DND-41 (cell line): ENCODE measurements at regions not wholly inside any gene's neighbourhood (a gene's known extent, or its start where the extent isn't known, plus 50 kb on each side); places are given as distances from the start of the nearest gene placed in this dataset.

ENCODE experiments used
- ATAC-seq: fragments of 200-7000 bp; cut with Tn5 transposase; 3 replicates; pipeline ENCODE4 v1.9.1; 2021; ENCODE audit warnings: low read depth; ENCODE audit not compliant: insufficient read depth
- DNase-seq: peaks from one replicate; pipeline ENCODE4 v3.0.0-alpha.2; 2020
- H2AFZ ChIP-seq: 2 replicates; pipeline ENCODE4 v1.6.0; 2012; ENCODE audit warnings: low read depth, low read length
- H3K27ac ChIP-seq: 2 replicates; pipeline ENCODE4 v1.5.1; 2012; ENCODE audit warnings: low read length, inconsistent platforms
- H3K27me3 ChIP-seq: fragments of 200-600 bp; sonication (generic); 2 replicates; pipeline ENCODE4 v1.6.0; 2012; ENCODE audit warnings: low read length, mild to moderate bottlenecking, inconsistent platforms; ENCODE audit not compliant: insufficient read depth, poor library complexity
- H3K36me3 ChIP-seq: 2 replicates; pipeline ENCODE4 v1.5.1; 2012; ENCODE audit warnings: low read length, inconsistent platforms; ENCODE audit not compliant: insufficient read depth
- H3K4me1 ChIP-seq: 2 replicates; pipeline ENCODE4 v1.5.1; 2012; ENCODE audit warnings: mild to moderate bottlenecking, low read length; ENCODE audit not compliant: insufficient read depth
- H3K4me2 ChIP-seq: 2 replicates; pipeline ENCODE4 v1.6.0; 2012; ENCODE audit warnings: mild to moderate bottlenecking, moderate library complexity, low read length, inconsistent platforms; ENCODE audit not compliant: insufficient read depth
- H3K4me3 ChIP-seq, 2 experiments: fragments of 200-600 bp in 1 of 2; shearing (Covaris generic) in 1 of 2; 2 replicates each; pipeline ENCODE4 v1.5.1; 2012 to 2016; ENCODE audit warnings: inconsistent platforms in 2 of 2, low read length in 2 of 2, mild to moderate bottlenecking in 2 of 2, low read depth in 1 of 2, moderate library complexity in 1 of 2
- H3K79me2 ChIP-seq: 2 replicates; pipeline ENCODE4 v1.6.0; 2012; ENCODE audit warnings: low read length, inconsistent platforms; ENCODE audit not compliant: insufficient read depth
- H3K9ac ChIP-seq: 2 replicates; pipeline ENCODE4 v1.6.0; 2012; ENCODE audit warnings: low read depth, mild to moderate bottlenecking, inconsistent platforms, low read length, moderate library complexity
- H3K9me3 ChIP-seq: 2 replicates; pipeline ENCODE4 v1.5.1; 2012; ENCODE audit warnings: low read length, moderate library complexity, mild to moderate bottlenecking, inconsistent platforms; ENCODE audit not compliant: insufficient read depth, severe bottlenecking
- H4K20me1 ChIP-seq: 2 replicates; pipeline ENCODE4 v1.6.0; 2012; ENCODE audit warnings: low read length; ENCODE audit not compliant: insufficient read depth
- CTCF ChIP-seq: IDR thresholded peaks from 2 replicates; pipeline ENCODE4 v1.5.1; 2012; ENCODE audit warnings: borderline replicate concordance, low read length, moderate library complexity, mild to moderate bottlenecking; ENCODE audit not compliant: poor library complexity, severe bottlenecking; ENCODE audit errors: extremely low read depth
- EZH2 ChIP-seq: IDR thresholded peaks from 3 replicates; pipeline ENCODE4 v1.6.1; 2012; ENCODE audit warnings: borderline replicate concordance, low read depth, mild to moderate bottlenecking, moderate library complexity, low read length, inconsistent platforms; ENCODE audit not compliant: severe bottlenecking

GRCh38 chr10:57775250-57775649 lies 492.4 kb downstream of the IPMK start:
- ATAC-seq (no peak), DNase-seq (no peak)
- no peaks in the 10 kb centered on the region for H3K27me3 ChIP-seq
- H3K4me1 ChIP-seq = no peaks in the 10 kb centered on the region
- H2AFZ ChIP-seq = no peak overlapping the region
- H3K27ac ChIP-seq = no peak overlapping the region
- no peak overlapping the region for H3K4me2 ChIP-seq
- no peak overlapping the region for H3K4me3 ChIP-seq
- TF ChIP-seq EZH2 = no peak
- TF ChIP-seq CTCF = no peak
- H4K20me1 ChIP-seq = no peaks in the 10 kb centered on the region
- H3K36me3 ChIP-seq = no peaks in the 10 kb centered on the region
- H3K9ac ChIP-seq = no peak overlapping the region
- no peaks in the 10 kb centered on the region for H3K79me2 ChIP-seq
- H3K9me3 ChIP-seq = no peaks in the 10 kb centered on the region

- TF ChIP-seq CTCF (no peak), EZH2 (no peak)
- H2AFZ ChIP-seq = no peak overlapping the region
- H4K20me1 ChIP-seq = no peaks in the 10 kb centered on the region
- ATAC-seq = no peak
- no peak overlapping the region for H3K9ac ChIP-seq
- H3K27ac ChIP-seq = no peak overlapping the region
- no peak for DNase-seq
- no peaks in the 10 kb centered on the region for H3K36me3 ChIP-seq
- H3K4me1 ChIP-seq = no peaks in the 10 kb centered on the region
- no peaks in the 10 kb centered on the region for H3K27me3 ChIP-seq
- H3K4me2 ChIP-seq = no peak overlapping the region
- H3K4me3 ChIP-seq = no peak overlapping the region
- H3K9me3 ChIP-seq = no peaks in the 10 kb centered on the region
- H3K79me2 ChIP-seq = no peaks in the 10 kb centered on the region
Measured at GRCh38 chr10:57769298-57769697, 498.4 kb downstream of the IPMK start.

- Histone ChIP-seq H3K4me3 (no peak overlapping the region), H3K9ac (no peak overlapping the region), H3K27me3 (no peaks in the 10 kb centered on the region), H3K36me3 (no peaks in the 10 kb centered on the region), H4K20me1 (no peaks in the 10 kb centered on the region), H3K79me2 (no peaks in the 10 kb centered on the region), H3K27ac (no peak overlapping the region), H3K4me1 (no peaks in the 10 kb centered on the region), H2AFZ (no peak overlapping the region), H3K4me2 (no peak overlapping the region), H3K9me3 (no peaks in the 10 kb centered on the region)
- no peak for TF ChIP-seq CTCF
- no peak for TF ChIP-seq EZH2
- ATAC-seq (no peak), DNase-seq (no peak)
Measured at GRCh38 chr10:57759777-57760176, 507.9 kb downstream of the IPMK start.

- Histone ChIP-seq H3K4me3 (no peak overlapping the region), H4K20me1 (no peaks in the 10 kb centered on the region), H3K9ac (no peak overlapping the region), H3K4me2 (no peak overlapping the region), H3K27me3 (no peaks in the 10 kb centered on the region), H3K9me3 (no peaks in the 10 kb centered on the region), H2AFZ (no peak overlapping the region), H3K27ac (no peak overlapping the region), H3K4me1 (no peaks in the 10 kb centered on the region), H3K36me3 (no peaks in the 10 kb centered on the region), H3K79me2 (no peaks in the 10 kb centered on the region)
- TF ChIP-seq CTCF (no peak), EZH2 (no peak)
- no peak for ATAC-seq
- DNase-seq = no peak
Measured at GRCh38 chr10:57754803-57755202, 512.9 kb downstream of the IPMK start.
